Stimulated activated CD4-positive, alpha-beta T cell treated with anti-CD3 and anti-CD28 coated beads, Interleukin-15, amount 100 ng/mL, for 1 hour (primary cell): ENCODE measurements at regions not wholly inside any gene's neighbourhood (a gene's known extent, or its start where the extent isn't known, plus 50 kb on each side); places are given as distances from the start of the nearest gene placed in this dataset.

Source experiments
- DNase-seq, 2 donors: peaks; one replicate each; pipeline ENCODE4 v3.0.0-alpha.2; 2020; ENCODE audit warnings: low read depth in 1 of 2, low spot score in 1 of 2

GRCh38 chr1:157292302-157292701 is 154.1 kb upstream of the ETV3 start:
- DNase-seq, result no peak

DNA sequence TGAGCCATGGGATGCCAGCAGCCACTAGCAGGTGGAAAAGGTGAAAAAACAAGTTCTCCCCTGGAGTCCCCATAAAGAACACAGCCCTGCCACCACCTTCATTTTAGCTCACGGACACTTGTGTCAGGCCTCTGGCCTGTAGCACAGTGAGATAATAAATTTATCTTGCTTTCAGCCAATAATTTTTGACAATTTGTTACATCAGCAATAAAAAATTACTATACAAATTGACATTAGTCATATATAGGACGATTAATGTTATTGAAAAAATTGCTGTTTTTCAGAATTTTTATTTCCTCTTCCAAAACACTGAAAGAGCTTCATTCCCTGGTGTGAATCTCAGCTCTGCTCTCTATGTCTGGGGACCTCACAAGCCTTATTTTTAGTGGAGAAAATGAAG is 152.9 kb upstream of the ETV3 start:
- DNase-seq, result no peak

DNA sequence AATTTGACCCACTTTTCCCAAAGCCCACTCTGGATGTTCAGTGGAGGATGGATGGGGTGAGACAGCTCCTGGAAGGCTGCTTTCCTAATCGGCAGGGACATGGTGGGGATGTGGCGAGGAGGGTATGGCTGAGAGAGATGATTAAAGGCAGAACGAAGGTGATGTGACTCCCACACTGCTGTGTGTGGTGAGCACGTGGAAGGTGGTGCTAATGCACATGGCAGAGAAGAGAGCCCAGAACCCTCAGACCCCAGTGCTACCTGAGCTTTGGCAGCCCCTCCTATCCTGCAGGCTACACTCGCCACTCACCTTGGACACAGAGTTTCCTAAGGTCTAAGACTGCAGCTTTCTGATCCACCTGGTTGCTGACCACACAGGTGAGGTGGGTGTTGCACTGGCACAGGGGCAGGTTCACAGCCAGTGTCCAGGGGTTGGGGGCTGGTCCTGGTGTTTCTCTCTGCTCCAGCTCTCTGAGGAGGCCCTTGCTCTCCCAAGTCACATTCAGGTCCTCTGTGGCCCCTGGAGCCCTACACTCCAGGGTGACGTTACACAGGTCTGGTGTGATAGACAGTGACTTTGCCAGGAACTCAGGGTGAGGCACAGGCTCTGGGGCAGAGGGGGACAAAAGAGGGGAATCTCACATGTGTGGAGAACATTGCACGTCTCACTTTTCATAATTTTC is 151.4 kb upstream of the ETV3 start:
- DNase-seq, result no peak

GRCh38 chr1:157288996-157289395 is 150.8 kb upstream of the ETV3 start:
- DNase-seq, result no peak

- no peak for DNase-seq
Measured at GRCh38 chr1:157288492-157288891, 150.3 kb upstream of the ETV3 start.

DNA sequence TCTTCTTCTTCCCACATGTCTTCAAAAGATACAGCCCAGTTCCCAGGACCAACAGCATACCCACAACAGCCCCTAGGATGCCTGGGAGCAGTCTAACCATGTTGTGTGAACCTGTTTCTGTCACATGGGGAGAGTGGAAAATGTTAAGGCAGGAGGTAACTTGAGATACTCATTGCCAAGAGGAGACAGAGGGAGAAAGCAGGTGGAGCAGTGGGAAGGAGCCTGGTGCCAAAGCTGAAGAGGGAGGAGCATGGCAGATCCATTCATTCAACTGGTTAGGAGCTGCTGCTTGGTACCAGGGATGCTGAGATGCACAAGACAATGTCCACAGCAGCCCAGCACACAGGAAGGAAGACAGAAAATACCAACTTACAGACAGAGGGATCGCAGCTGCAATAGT is 149.8 kb upstream of the ETV3 start:
- DNase-seq, result no peak

DNA sequence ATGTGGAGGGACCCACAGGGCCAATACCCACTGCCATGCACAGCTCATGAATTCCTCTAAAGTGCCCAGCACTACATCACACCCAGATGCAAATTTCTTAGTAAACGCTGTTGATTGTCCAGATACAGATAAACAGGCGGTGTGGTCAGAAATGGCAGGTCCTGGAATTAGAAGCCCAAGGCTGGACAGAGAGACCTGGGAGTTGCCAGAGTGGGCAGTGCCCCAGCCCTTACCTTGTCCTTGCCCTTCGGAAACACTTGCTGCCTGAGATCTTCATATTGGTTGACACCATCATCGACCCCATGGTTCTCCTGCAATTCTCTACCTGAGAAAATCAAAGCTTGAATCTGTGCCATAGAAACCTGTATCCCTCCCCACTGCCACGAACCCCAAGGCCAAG is 149.3 kb upstream of the ETV3 start:
- no peak for DNase-seq

GRCh38 chr1:157286646-157287420 is 148.6 kb upstream of the ETV3 start:
- no peak for DNase-seq

DNA sequence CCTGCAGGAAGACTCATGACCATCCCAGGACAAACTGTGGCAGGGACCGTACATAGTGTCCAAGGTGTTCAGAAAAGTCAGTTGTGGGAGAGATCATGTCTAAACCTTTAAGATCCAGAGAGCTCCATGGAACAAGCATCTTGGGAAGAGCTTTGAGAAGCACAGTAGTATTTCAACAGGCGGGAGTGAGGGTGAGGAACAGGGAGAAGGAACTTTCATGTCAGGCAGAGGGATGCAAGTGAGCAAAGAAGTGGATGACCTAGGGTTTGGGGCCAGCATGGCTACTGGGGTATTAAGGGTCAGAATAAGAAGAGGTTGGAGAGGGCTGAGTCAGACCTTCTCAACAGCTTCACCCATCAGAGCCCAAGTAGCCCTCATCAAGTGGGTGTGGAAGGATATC is 147.9 kb upstream of the ETV3 start:
- DNase-seq, result no peak

DNA sequence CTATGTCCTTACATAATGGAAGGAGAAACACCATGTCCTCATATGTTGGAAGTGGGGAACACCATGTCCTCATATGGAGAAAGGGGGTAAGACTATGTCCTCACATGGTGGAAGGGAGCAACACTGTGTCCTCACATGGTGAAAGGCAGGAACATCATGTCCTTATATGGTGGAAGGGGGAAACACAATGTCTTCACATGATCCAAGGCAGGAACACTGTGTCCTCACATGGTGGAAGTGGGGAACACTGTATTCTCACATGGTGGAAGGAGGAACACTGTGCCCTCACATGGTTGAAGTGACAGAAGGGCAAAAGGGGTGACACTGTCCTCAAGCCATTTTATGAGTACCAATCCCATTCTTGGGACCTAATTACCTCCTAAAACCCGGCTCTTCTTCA is 146.3 kb upstream of the ETV3 start:
- no peak for DNase-seq

GRCh38 chr1:157279802-157280140 is 141.6 kb upstream of the ETV3 start:
- no peak for DNase-seq

- no peak for DNase-seq
Measured at GRCh38 chr1:157279138-157279801, 141.1 kb upstream of the ETV3 start.

- no peak for DNase-seq
Measured at GRCh38 chr1:157278383-157279137, 140.4 kb upstream of the ETV3 start.

DNA sequence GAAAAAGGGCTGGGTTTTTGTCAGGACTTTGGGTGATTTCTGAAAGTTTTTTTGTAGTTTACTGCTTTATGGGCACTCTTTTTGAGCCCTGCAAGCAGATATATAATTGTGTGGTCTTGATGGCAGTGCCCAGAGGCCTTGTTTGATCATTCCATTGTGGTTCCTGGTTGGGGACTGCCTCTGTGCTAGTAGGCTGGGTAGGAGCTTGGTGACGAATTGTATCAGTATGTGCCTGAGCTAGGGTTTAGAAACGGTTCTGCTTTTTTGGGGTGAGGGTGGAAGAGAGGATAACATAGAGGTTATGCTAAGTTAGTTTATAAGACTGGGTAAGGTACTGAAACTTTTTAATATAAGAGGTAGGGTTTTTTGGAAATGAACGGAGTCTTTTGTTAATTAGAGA is 139.7 kb upstream of the ETV3 start:
- no peak for DNase-seq

DNA sequence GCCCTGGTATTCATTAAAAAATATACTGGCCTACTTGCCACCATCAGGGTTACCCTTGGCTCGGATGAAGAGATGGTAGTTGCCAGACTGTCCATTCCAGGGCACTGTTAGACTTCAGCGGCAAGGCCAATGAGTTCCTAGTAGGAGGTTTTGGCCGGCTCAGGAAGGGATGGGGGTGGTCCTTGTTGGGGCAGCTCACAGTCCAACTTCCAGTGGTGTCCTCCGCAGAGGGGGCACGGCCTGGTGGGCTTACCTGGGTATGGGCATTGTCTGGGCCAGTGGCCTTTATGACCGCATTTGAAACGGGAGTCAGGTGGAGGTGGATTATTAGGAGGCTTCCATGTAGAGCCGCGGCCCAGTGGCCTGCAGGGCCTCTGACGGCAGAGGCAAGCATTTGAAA is 139.1 kb upstream of the ETV3 start:
- no peak for DNase-seq

GRCh38 chr1:157274698-157275534 is 136.7 kb upstream of the ETV3 start:
- DNase-seq, result no peak

DNA sequence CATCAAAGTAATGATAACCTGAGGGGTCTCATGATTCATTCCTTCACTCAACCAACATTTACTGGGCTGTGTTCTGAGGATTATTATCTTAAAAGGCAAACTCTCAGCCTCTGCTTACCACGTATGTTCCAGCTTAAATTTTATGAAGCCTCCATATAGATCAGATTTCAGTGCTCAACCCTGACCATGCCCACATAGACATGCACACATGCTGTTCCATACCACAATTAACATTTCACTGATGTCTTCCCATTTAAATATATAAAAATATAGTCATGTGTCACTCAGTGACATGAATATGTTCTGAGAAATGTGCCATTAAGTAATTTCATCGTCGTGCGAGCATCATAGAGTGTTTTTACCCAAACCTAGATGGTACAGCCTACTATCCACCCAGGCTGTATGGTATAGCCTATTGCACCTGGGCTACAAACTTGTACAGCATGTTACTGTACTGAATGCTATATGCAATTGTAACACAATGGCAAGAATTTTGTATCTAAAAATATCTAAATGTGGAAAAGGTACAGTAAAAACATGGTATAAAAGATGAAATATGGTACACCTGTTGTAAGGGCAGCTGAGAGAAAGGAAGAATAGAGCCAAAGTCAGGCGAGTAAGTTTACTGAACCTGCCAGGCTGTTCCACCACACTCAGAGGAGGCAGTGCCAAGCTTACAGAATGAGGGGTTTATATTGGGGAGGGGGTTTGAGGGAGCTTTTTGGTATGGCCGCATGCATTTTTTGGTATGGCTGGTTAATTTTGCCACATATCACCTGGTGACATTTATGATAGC is 134.7 kb upstream of the ETV3 start:
- DNase-seq, result no peak

DNA sequence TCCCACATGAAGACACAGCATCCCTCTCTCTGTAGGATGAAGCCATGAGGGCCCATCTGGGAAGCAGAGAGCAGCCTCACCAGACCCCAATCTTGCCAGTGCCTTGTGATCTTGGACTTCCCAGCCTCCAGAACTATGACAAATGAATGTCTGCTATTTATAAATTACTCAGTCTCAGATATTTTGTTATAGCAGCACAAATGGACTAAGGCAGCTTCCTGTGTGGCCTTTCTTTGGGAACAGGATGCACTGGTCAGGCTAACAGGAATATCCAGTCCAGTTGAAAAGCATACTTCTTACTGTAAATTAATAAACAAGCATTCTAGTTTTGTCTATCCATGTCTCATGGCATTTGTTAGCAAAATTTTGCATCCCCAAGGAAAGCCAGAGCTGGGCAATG is 134.1 kb upstream of the ETV3 start:
- no peak for DNase-seq

- DNase-seq, result no peak
Measured at GRCh38 chr1:157270705-157271274, 132.6 kb upstream of the ETV3 start.
